HUES64 (cell line): ENCODE measurements at regions not wholly inside any gene's neighbourhood (a gene's known extent, or its start where the extent isn't known, plus 50 kb on each side); places are given as distances from the start of the nearest gene placed in this dataset.

Experiments
- H3K27ac ChIP-seq: 2 replicates; pipeline ENCODE4 v1.7.0; 2013; ENCODE audit warnings: low read depth, low read length, inconsistent platforms
- H3K27me3 ChIP-seq: 2 replicates; pipeline ENCODE4 v1.6.1; 2013; ENCODE audit warnings: mild to moderate bottlenecking, low read length; ENCODE audit not compliant: insufficient read depth
- H3K36me3 ChIP-seq: 2 replicates; pipeline ENCODE4 v1.6.1; 2013; ENCODE audit warnings: mild to moderate bottlenecking, low read length; ENCODE audit not compliant: insufficient read depth
- H3K4me1 ChIP-seq: 2 replicates; pipeline ENCODE4 v1.6.1; 2013; ENCODE audit warnings: mild to moderate bottlenecking, low read length, moderate library complexity; ENCODE audit not compliant: insufficient read depth
- H3K4me3 ChIP-seq: 2 replicates; pipeline ENCODE4 v1.5.1; 2013; ENCODE audit warnings: mild to moderate bottlenecking, low read length, moderate library complexity
- H3K9ac ChIP-seq: 2 replicates; pipeline ENCODE4 v1.6.1; 2013; ENCODE audit warnings: mild to moderate bottlenecking, low read depth, low read length
- H3K9me3 ChIP-seq: 2 replicates; pipeline ENCODE4 v1.6.1; 2013; ENCODE audit warnings: low read depth, low read length; ENCODE audit not compliant: insufficient read depth
- WGBS: fragments of 150-250, 120-280 bp; methylation state at CpG from one replicate; pipeline ENCODE4 v1.1.7; 2013; ENCODE audit warnings: missing lambda C conversion rate; 5-methylcytosine and 5-hydroxymethylcytosine counted together

- H3K4me3 ChIP-seq, result no peak overlapping the region
- peaks cover 69% of the 10 kb centered on the region for H3K9me3 ChIP-seq
Measured at GRCh38 chr20:60288945-60289344, 330.7 kb downstream of the CDH26 start.

GRCh38 chr20:60292001-60292520 is 333.8 kb downstream of the CDH26 start:
- Histone ChIP-seq H3K4me3 (no peak overlapping the region), H3K9me3 (peaks cover 44% of the 10 kb centered on the region), H3K4me1 (no peaks in the 10 kb centered on the region), H3K36me3 (no peaks in the 10 kb centered on the region), H3K27me3 (no peaks in the 10 kb centered on the region), H3K27ac (no peak overlapping the region), H3K9ac (no peak overlapping the region)
- WGBS, result 93% methylated on average over 5 of the region's 5 CpGs

More at GRCh38 chr20:60288945-60289344, 330.7 kb downstream of the CDH26 start:
- 89% methylated on average over 2 of the region's 2 CpGs for WGBS
- no peaks in the 10 kb centered on the region for H3K36me3 ChIP-seq
- no peaks in the 10 kb centered on the region for H3K4me1 ChIP-seq
- no peak overlapping the region for H3K27ac ChIP-seq
- no peak overlapping the region for H3K9ac ChIP-seq
- H3K27me3 ChIP-seq, result no peaks in the 10 kb centered on the region

- WGBS, result 90% methylated on average over 8 of the region's 8 CpGs
Measured at GRCh38 chr20:60294632-60295031, 336.4 kb downstream of the CDH26 start.

GRCh38 chr20:60295214-60295613 is 337.0 kb downstream of the CDH26 start:
- H3K27me3 ChIP-seq, result no peaks in the 10 kb centered on the region
- no peak overlapping the region for H3K9ac ChIP-seq
- H3K4me1 ChIP-seq, result no peaks in the 10 kb centered on the region
- H3K36me3 ChIP-seq, result no peaks in the 10 kb centered on the region
- WGBS, result 96% methylated on average over 2 of the region's 2 CpGs
- no peak overlapping the region for H3K27ac ChIP-seq
- peaks cover 14% of the 10 kb centered on the region; the same call in 1 of the 2 replicates for H3K9me3 ChIP-seq
- H3K4me3 ChIP-seq, result no peak overlapping the region

More at GRCh38 chr20:60294632-60295031, 336.4 kb downstream of the CDH26 start:
- Histone ChIP-seq H3K9ac (no peak overlapping the region), H3K27ac (no peak overlapping the region), H3K4me3 (no peak overlapping the region), H3K36me3 (no peaks in the 10 kb centered on the region), H3K4me1 (no peaks in the 10 kb centered on the region), H3K27me3 (no peaks in the 10 kb centered on the region), H3K9me3 (peaks cover 20% of the 10 kb centered on the region)

GRCh38 chr20:60297649-60298048 is 339.4 kb downstream of the CDH26 start:
- H3K9me3 ChIP-seq, result no peaks in the 10 kb centered on the region
- no peaks in the 10 kb centered on the region for H3K4me1 ChIP-seq
- no peak overlapping the region for H3K9ac ChIP-seq
- WGBS, result 75% methylated on average over 9 of the region's 9 CpGs
- H3K27me3 ChIP-seq, result no peaks in the 10 kb centered on the region
- H3K36me3 ChIP-seq, result no peaks in the 10 kb centered on the region
- H3K27ac ChIP-seq, result no peak overlapping the region
- no peak overlapping the region for H3K4me3 ChIP-seq

GRCh38 chr20:60298647-60299046 is 340.4 kb downstream of the CDH26 start:
- H3K27me3 ChIP-seq, result no peaks in the 10 kb centered on the region
- H3K4me1 ChIP-seq, result no peaks in the 10 kb centered on the region
- H3K36me3 ChIP-seq, result no peaks in the 10 kb centered on the region
- H3K9ac ChIP-seq, result no peak overlapping the region
- no peaks in the 10 kb centered on the region for H3K9me3 ChIP-seq
- H3K27ac ChIP-seq, result no peak overlapping the region
- H3K4me3 ChIP-seq, result no peak overlapping the region
- WGBS, result 87% methylated on average over 5 of the region's 5 CpGs

GRCh38 chr20:60299951-60300350 is 341.7 kb downstream of the CDH26 start:
- Histone ChIP-seq H3K9ac (no peak overlapping the region), H3K27me3 (no peaks in the 10 kb centered on the region), H3K4me1 (no peaks in the 10 kb centered on the region), H3K36me3 (no peaks in the 10 kb centered on the region), H3K9me3 (no peaks in the 10 kb centered on the region), H3K4me3 (no peak overlapping the region), H3K27ac (no peak overlapping the region)
- 97% methylated on average over 12 of the region's 12 CpGs for WGBS

GRCh38 chr20:60300374-60300773 is 342.2 kb downstream of the CDH26 start:
- Histone ChIP-seq H3K9me3 (no peaks in the 10 kb centered on the region), H3K36me3 (no peaks in the 10 kb centered on the region), H3K4me1 (no peaks in the 10 kb centered on the region), H3K27me3 (no peaks in the 10 kb centered on the region), H3K9ac (no peak overlapping the region), H3K27ac (no peak overlapping the region), H3K4me3 (no peak overlapping the region)
- 98% methylated on average over 3 of the region's 3 CpGs for WGBS

GRCh38 chr20:60302875-60303274 is 344.7 kb downstream of the CDH26 start:
- no peak overlapping the region for H3K9ac ChIP-seq
- 81% methylated on average over 6 of the region's 6 CpGs for WGBS
- no peak overlapping the region for H3K4me3 ChIP-seq

GRCh38 chr20:60304026-60304590 is 345.9 kb downstream of the CDH26 start:
- Histone ChIP-seq H3K9me3 (no peaks in the 10 kb centered on the region), H3K27ac (no peak overlapping the region), H3K36me3 (no peaks in the 10 kb centered on the region), H3K4me1 (no peaks in the 10 kb centered on the region), H3K4me3 (no peak overlapping the region), H3K27me3 (no peaks in the 10 kb centered on the region), H3K9ac (no peak overlapping the region)
- WGBS, result 89% methylated on average over 6 of the region's 7 CpGs

More at GRCh38 chr20:60302875-60303274, 344.7 kb downstream of the CDH26 start:
- no peaks in the 10 kb centered on the region for H3K4me1 ChIP-seq
- H3K27ac ChIP-seq, result no peak overlapping the region
- H3K36me3 ChIP-seq, result no peaks in the 10 kb centered on the region
- H3K27me3 ChIP-seq, result no peaks in the 10 kb centered on the region
- H3K9me3 ChIP-seq, result no peaks in the 10 kb centered on the region

GRCh38 chr20:60304931-60305330 is 346.7 kb downstream of the CDH26 start:
- 98% methylated on average over 4 of the region's 4 CpGs for WGBS
- Histone ChIP-seq H3K27ac (no peak overlapping the region), H3K9me3 (no peaks in the 10 kb centered on the region)

GRCh38 chr20:60306105-60306504 is 347.9 kb downstream of the CDH26 start:
- 88% methylated on average over 2 of the region's 3 CpGs for WGBS
- no peaks in the 10 kb centered on the region for H3K27me3 ChIP-seq
- no peaks in the 10 kb centered on the region for H3K36me3 ChIP-seq
- H3K27ac ChIP-seq, result no peak overlapping the region
- no peak overlapping the region for H3K9ac ChIP-seq
- no peak overlapping the region for H3K4me3 ChIP-seq
- H3K9me3 ChIP-seq, result no peaks in the 10 kb centered on the region
- no peaks in the 10 kb centered on the region for H3K4me1 ChIP-seq

More at GRCh38 chr20:60304931-60305330, 346.7 kb downstream of the CDH26 start:
- Histone ChIP-seq H3K36me3 (no peaks in the 10 kb centered on the region), H3K27me3 (no peaks in the 10 kb centered on the region), H3K4me1 (no peaks in the 10 kb centered on the region), H3K4me3 (no peak overlapping the region), H3K9ac (no peak overlapping the region)
